ENCODE measurements at regions not wholly inside any gene's neighbourhood (a gene's known extent, or its start where the extent isn't known, plus 50 kb on each side); places are given as distances from the start of the nearest gene placed in this dataset.

- Histone ChIP-seq H3K4me2 (no peak overlapping the region), H2AFZ (ENCODE audit: low read depth) (no peak overlapping the region), H3K4me1 (ENCODE audit: low read depth, poor library complexity, severe bottlenecking) (no peaks in the 10 kb centered on the region), H3K9ac (no peak overlapping the region), H3K36me3 (ENCODE audit: insufficient read depth) (no peaks in the 10 kb centered on the region), H4K20me1 (ENCODE audit: insufficient read depth) (no peaks in the 10 kb centered on the region), H3K79me2 (ENCODE audit: insufficient read depth, low read depth) (no peaks in the 10 kb centered on the region), H3K4me3 (IDR thresholded peaks at IDR 0.05; ENCODE audit: insufficient read depth, low read depth, low read length) (no peak overlapping the region), H3K27me3 (ENCODE audit: insufficient read depth, low read depth) (no peaks in the 10 kb centered on the region), H3K27ac (no peak overlapping the region)
- TF ChIP-seq, protein P1, sequence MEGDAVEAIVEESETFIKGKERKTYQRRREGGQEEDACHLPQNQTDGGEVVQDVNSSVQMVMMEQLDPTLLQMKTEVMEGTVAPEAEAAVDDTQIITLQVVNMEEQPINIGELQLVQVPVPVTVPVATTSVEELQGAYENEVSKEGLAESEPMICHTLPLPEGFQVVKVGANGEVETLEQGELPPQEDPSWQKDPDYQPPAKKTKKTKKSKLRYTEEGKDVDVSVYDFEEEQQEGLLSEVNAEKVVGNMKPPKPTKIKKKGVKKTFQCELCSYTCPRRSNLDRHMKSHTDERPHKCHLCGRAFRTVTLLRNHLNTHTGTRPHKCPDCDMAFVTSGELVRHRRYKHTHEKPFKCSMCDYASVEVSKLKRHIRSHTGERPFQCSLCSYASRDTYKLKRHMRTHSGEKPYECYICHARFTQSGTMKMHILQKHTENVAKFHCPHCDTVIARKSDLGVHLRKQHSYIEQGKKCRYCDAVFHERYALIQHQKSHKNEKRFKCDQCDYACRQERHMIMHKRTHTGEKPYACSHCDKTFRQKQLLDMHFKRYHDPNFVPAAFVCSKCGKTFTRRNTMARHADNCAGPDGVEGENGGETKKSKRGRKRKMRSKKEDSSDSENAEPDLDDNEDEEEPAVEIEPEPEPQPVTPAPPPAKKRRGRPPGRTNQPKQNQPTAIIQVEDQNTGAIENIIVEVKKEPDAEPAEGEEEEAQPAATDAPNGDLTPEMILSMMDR (conservative IDR thresholded peaks at IDR 0.05; ENCODE audit: low read depth, low read length): no peak
These were observed 277.2 kb upstream of the MPDZ start for GRCh38 chr9:13556656-13557055.

DNA sequence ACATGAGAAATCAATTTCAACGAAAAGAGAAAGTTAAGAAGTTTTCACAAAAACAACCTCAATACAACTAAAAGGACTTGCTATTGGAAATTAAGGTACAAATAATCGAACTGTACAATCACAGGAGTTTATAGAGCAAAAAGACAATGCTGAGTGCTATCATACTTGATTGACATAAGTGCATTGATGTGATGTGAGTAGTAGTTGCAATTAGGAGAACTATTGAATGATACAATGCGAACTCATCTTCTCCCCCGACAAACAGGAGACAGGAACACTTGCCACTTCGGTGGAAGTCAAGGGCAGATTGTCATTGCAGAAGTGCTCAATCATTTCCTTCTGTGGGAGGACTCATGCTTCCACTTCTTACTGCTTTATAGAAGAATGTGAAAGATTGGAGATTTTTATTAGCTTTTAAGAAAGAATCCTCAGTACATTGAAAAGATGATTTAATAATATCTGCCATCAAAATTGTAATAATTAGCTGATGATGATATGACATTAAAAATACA lies 276.6 kb upstream of the MPDZ start:
- TF ChIP-seq, protein P1 (conservative IDR thresholded peaks at IDR 0.05; ENCODE audit: low read depth, low read length): no peak
- H3K4me3 ChIP-seq (IDR thresholded peaks at IDR 0.05; ENCODE audit: insufficient read depth, low read depth, low read length): no peak overlapping the region
- no peak overlapping the region for H3K4me2 ChIP-seq
- no peak overlapping the region for H2AFZ ChIP-seq (ENCODE audit: low read depth)
- no peak overlapping the region for H3K9ac ChIP-seq
- no peaks in the 10 kb centered on the region for H3K4me1 ChIP-seq (ENCODE audit: low read depth, poor library complexity, severe bottlenecking)
- no peaks in the 10 kb centered on the region for H3K27me3 ChIP-seq (ENCODE audit: insufficient read depth, low read depth)
- no peaks in the 10 kb centered on the region for H3K79me2 ChIP-seq (ENCODE audit: insufficient read depth, low read depth)
- no peaks in the 10 kb centered on the region for H4K20me1 ChIP-seq (ENCODE audit: insufficient read depth)
- no peak overlapping the region for H3K27ac ChIP-seq
- H3K36me3 ChIP-seq (ENCODE audit: insufficient read depth): no peaks in the 10 kb centered on the region

GRCh38 chr9:13555516-13555915 lies 276.0 kb upstream of the MPDZ start:
- Histone ChIP-seq H3K27ac (no peak overlapping the region), H3K79me2 (ENCODE audit: insufficient read depth, low read depth) (no peaks in the 10 kb centered on the region), H3K4me2 (no peak overlapping the region), H3K27me3 (ENCODE audit: insufficient read depth, low read depth) (no peaks in the 10 kb centered on the region), H2AFZ (ENCODE audit: low read depth) (no peak overlapping the region), H3K4me3 (IDR thresholded peaks at IDR 0.05; ENCODE audit: insufficient read depth, low read depth, low read length) (no peak overlapping the region), H3K4me1 (ENCODE audit: low read depth, poor library complexity, severe bottlenecking) (no peaks in the 10 kb centered on the region), H4K20me1 (ENCODE audit: insufficient read depth) (no peaks in the 10 kb centered on the region), H3K36me3 (ENCODE audit: insufficient read depth) (no peaks in the 10 kb centered on the region), H3K9ac (no peak overlapping the region)
- TF ChIP-seq, protein P1 (conservative IDR thresholded peaks at IDR 0.05; ENCODE audit: low read depth, low read length): no peak

DNA sequence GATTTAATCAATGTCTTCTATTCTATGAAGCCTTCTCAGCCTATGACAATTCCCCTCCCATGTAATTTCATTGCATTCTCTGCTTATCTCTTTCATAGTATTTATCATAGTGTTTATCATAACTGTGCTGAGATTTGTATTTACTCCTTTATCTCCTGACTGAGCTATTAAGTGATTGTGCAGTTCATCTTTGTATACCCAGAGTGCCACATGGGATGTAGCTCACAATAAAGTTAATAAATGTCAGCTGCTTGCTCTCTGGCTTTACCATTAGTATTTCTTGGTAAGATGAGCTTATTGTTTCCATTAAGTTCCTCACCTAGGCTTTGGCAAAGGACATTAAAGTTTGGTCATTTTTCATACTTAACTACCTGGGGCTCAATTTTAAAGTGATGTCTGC lies 275.1 kb upstream of the MPDZ start:
- Histone ChIP-seq H3K27ac (no peak overlapping the region), H4K20me1 (ENCODE audit: insufficient read depth) (no peaks in the 10 kb centered on the region), H3K27me3 (ENCODE audit: insufficient read depth, low read depth) (no peaks in the 10 kb centered on the region), H3K9ac (no peak overlapping the region), H3K4me1 (ENCODE audit: low read depth, poor library complexity, severe bottlenecking) (no peaks in the 10 kb centered on the region), H3K4me3 (IDR thresholded peaks at IDR 0.05; ENCODE audit: insufficient read depth, low read depth, low read length) (no peak overlapping the region), H2AFZ (ENCODE audit: low read depth) (no peak overlapping the region), H3K4me2 (no peak overlapping the region), H3K79me2 (ENCODE audit: insufficient read depth, low read depth) (no peaks in the 10 kb centered on the region), H3K36me3 (ENCODE audit: insufficient read depth) (no peaks in the 10 kb centered on the region)
- TF ChIP-seq, protein P1 (conservative IDR thresholded peaks at IDR 0.05; ENCODE audit: low read depth, low read length): no peak

All from KMS-11 (cell line).